NCI-H1694 treated with DMSO at 0.1 percent for 48 hours (cell line): ENCODE measurements at regions not wholly inside any gene's neighbourhood (a gene's known extent, or its start where the extent isn't known, plus 50 kb on each side); places are given as distances from the start of the nearest gene placed in this dataset.
A peak's percentile ranks its signal among the peaks of the same experiment; 100 is the strongest.

Experiments
- DNase-seq: peaks from one replicate; lab custom pipeline; 2025; lab: John Stamatoyannopoulos, UW

DNA sequence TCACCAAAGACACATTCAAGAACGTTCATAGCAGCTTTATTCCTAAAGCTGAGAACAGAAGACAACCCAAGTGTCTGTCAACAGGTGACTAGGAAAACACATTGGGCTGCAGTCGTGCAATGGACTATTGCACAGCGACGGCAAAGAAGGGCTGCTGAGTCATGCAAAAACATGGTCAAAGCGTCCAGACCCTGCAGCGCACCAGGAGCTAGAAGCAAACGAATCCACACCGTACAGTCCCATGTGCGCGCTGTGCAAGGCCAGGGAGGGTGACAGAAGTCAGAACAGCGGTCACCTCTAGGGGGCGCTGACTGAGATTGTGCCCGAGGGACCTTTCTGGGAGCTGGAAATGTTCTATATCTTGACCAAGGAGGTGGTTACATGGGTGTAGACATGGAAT, 266.4 kb downstream of the MAF start:
- DNase-seq: no peak

DNA sequence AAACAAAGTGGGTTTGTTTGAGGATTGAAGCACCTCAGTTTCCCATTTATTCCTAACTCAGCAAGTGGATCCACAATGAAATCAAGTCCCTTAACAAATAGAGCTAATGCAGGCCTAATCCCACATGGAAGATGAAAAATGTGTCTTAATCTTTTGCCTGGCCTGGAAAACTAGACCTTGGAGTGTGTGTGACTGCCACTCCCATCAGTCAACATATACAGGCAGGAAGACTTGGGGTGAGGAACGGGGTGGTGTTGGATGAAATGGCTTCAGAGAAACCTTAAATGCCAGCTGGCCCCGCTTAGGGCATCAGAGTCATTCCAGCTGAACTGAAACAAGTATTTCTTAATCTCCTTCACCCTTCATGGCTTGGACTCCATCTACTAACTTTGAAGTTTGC, 269.5 kb downstream of the MAF start:
- no peak for DNase-seq

DNA sequence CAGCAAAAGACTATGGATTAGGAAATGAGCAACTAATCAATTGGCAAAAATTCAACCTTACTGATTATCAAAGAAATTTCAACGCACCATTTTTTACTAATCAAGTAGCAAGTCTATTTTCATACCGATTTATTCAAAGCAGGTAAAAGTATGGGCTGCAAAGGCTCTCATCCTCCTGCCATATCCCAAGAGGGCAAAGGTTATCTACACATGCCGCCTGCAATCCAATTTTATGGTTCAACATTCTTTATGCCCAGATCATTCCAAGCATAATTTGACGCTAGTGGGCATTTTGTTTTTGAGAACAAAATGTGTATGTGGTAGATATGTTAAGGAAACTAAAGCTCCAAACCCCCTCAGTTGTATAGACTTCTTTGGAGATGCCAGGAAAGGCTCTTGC, 270.6 kb downstream of the MAF start:
- no peak for DNase-seq

DNA sequence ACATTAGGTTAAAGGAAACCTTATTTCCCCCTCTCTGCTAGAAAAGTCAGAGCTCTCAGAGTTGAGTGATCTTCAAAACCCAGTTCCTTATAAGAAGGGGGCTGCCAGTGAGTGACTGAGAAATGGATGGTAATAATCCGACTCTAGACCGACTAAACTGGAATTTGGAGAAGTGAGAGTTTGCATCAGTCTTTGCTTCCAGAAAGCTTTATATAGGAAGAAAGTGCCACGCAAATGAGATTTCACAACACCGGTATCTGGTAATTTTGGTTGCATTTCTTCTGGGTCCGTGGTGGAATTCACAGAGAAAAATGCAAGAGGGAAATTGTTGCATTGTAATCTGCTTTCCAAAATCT, 271.4 kb downstream of the MAF start:
- no peak for DNase-seq

DNA sequence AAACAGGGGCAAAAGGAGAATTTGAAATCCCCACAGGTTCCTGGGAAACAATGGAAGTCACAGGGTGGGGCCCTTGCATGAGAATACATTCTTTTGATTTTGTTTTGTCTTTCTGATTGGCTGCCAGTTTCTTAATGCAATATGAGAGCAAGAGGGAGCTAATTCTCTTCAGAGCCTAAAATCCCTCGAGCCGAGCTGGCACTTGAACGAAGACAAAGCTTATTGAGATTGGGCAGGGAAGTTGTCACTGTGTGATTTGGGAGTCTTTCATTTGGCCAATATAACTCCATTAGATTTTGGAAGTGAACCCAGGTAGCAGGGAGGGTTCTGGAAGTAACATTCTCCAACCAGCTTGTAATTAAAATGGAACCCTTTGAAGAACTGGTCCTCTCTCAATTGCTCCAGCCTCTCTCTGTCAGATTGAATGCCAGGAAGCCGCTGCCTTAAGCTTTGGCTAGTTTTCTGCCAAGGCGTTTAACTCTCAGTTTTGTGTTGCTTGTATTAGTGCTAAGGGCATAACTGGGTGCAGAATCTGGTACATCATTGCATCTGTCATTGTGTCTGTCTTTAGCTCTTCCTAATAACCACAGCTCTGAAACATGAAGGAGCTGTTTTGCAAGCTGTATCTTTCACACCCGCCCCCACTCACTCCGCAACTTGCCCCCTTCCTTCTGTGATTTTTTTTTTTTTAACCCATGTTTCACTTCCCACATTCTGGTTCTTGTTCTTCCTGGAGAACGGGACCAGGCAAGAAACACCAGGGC, 272.0 kb downstream of the MAF start:
- DNase-seq: no peak

DNA sequence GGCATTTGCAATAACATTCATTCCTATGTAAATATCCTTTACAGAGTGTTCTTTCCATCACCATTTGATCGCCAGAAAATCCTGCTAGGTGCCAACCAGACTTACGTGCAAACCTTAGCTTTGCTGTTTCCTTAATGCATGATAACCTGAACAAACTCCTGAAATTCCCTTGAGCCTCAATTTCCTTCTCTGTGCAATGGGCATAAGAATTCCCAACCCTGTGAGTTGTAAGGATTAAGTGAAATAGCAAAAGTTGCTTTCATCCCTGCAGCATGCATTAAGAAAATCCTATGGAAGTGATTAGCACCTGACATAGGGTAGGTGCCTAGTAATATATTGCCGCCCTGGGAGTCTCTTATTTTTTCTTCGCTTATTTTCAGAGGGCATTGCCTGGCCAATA, 272.7 kb downstream of the MAF start:
- DNase-seq: no peak

DNA sequence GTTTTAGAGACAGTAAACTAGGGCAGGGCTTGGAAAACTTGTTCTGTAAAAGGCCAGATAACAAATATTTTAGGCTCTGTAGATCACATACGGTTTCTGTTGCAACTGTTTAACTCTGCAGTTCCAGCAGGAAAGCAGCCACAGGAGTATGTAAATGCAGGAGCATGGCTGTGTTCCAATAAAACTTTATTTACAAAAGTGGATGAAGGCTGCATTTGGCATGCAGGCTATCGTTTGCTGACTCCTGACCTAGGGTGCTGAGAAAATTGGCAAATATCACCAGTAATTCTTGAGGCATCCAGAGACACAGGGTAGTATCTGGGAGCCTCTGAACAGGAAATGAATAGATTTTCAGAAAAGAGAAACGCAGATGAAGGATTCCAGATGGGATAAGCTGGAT, 274.0 kb downstream of the MAF start:
- DNase-seq: no peak

DNA sequence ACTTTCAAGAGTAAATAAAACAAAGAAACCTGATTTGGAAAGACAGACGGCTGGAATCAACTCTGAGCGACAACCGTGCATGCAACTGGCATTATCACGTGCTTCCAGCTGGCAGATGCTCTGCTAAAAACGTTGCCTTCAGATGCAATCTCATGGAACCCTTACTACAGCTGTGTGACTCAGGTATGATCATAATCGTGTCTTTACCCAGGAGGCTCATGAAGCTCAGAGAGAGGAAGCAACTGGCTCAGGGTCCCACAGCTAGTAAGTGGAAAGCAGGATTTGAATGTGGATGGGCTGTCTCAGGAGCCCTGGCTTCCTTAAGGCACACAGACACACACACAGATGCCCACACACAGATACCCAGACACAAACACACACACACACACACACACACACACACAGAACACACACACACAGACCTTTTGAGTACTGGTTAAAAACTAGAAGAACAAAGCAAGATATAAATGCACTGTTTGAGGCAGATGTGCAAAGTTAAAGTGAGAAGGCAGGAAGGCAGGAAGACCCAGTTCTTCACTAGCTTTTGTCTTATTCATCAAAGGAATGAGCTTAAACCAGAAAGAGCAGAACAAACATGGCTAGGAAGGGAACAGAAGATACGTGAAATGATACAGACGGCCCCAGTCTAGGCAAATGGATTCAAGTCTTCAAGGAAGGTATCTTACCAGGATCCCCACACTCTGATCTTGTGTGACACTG, 275.2 kb downstream of the MAF start:
- DNase-seq: no peak

DNA sequence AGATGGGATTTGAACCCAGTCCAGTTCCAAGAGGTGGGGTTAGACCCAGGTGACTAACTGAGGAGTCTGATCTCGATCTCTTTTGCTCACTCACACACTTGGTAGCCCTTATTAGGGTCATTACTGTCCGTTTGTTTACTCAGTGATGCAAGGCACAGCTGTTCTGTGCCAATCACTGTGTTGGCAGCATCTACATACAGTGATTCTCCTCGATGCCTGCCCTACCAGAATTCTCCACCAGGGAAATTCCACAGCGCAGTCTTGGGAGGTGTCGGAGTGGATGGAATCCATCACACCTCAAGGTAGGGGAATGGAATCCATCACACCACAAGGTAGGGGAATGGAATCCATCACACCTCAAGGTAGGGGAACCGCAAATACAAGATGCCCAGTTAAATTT, 279.6 kb downstream of the MAF start:
- DNase-seq: no peak

DNA sequence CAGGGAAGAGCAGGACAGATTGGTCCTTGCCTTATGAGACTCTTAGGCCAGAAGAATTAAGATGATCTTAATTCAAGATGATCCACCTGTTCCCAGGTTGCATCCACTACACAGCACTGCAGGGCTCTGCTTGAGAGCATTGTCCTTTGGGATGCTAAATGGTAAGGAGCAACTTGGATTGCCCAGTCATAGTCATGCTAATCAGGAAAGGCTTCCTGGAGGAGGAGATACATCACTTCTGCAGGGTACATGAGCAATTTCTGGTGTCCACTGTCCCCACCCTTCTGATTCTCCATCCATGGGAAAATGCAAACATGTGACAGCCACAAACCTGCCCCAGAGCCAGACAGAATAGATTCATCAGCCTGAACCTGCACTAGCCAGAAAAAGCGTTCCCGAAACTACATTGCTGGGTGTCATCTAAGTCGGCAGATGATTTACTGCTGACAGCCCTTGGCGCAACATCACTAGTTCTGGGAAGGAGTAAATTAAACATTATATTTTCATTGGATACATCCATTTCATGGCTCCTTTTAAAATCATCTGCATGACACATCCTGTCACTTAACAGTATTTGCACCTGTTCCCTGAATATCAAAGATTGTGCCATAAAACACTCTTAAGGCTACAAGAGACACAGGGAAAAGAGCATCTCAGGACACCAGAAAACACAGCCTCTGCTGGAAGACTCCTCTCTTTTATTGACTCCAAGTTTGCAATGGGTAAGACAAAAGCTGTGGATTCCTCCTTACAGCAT, 282.2 kb downstream of the MAF start:
- DNase-seq: no peak

DNA sequence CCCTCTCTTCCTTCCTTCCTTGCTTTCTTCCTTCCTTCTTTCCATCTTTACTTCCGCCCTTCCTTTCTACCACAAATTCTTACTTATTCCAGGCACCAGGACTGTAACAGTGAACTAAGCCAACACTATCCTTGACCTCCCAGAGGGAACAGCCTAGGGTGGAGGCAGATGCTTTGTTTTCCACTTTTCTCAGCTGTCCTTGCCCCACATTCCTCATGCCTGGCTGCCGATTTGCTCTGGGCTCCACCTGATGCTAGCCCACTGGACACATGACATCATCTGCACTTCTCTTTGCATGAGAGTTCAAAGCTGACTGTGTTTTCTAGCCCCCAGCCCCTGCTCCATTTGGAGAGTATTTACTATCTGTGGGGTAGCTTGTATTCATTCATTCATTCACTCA, 283.0 kb downstream of the MAF start:
- no peak for DNase-seq

DNA sequence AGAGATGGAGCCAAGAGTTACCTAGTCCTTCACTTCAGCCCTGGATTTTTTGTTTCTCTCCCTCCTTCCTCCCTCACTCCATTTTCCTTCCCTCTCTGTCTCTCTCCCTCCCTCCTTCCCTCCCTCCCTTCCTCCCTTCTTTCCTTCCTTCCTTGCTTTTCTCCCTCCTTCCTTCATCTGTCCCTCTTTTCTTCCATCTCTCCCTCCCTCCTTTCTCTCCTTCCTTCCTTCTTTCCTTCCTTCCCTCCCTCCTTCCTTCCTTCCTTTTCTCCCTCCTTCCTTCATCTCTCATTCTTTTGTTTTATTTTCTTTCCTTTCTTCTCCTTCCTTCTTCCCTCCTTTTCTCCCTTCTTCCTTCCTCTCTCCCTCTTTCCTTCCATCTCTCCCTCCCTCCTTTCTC, 283.5 kb downstream of the MAF start:
- DNase-seq: no peak

DNA sequence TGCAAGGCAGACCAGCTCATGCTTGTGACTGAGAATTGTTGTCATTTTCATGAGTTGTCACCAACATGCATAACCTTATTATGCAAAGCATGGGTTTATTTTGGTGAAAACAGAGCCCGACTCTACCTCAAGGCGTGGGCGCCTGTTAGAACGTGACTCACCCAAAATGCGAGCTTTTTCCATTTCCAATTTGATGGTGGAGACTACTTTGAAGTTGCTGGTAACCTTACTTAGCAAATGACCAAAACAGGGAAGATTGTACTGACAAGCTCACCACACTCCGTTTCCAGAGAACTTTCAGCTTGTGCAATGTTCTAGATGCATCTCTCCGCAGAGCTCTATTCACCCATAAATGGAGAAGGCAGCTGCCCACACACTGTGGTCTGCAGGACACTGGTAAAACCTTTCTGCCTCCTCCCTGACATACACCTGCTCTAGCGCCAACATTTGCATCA, 284.5 kb downstream of the MAF start:
- DNase-seq: no peak

DNA sequence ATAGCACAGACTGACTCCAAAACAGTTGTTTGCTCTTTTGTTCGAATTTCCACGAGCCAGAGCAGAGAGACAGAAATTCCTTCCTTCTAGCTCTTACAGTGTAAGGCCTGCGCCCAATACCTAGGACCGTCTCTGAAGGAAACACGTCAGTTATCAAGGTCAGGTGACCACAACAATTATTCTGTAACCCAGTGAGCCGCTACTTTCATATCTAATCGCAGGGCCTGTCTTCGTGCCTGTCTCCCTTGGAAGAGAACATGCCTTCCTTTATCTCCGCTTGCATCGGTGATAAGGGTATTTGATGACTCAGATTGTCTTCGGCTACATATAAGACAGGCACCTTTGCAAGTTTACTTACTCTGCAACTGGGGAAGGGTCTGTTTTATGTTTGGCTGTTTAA, 288.0 kb downstream of the MAF start:
- no peak for DNase-seq

DNA sequence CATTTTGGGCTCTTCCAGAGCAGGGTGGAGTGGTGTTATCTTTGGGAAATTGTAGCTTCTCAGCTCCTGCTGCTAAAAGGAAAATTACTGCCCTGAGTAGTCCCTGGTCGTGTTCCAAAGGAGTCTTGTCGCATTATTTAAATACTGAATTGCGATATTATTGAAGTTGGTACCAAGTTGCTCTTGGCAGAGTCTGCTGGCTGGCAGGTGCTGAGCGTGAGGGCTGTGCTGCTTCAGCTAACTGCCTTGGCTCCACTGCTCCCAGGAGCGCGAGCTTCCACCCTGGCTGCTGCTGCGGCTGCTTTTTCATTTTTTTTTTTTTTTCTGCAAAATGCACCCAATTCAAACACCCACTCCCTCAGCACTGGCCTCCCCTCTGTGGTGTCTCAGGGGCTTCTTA, 289.8 kb downstream of the MAF start:
- no peak for DNase-seq

DNA sequence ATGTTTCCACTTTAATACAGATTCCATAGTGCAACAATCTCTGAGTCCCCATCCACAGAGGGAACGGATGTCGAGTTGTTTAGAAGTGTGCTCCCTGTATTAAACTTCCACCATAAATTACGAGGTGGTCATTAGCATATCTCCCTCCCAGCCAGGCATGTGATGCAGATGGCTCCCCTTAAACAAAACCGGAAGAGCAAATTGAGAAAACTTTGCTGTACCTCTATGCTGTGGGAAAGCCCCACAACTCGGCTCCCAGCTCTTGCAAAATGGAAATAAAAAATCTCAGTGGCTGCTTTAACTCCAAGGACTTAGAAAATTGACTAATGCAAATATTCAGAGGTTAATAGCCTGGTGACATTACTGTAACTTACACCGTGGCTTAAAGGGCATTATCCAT, 290.9 kb downstream of the MAF start:
- no peak for DNase-seq

DNA sequence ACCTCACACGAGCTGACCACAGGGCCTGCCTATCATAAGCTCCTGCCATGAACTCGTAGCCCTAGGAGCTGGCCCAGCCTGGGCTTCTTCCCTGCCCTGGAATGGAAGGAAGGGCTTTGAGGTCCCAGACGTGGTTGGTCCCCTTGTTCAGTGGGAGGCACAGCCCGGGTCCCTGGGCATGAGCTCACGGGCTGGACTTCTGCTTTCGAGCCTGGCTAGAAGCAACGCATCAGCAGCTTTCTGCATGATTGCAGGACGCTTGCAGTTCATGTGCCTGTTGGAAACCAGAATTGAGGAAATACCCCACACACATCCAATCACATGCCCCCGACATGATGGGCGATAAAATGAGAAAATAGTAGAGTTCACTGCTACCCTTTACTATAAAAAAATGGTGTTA, 293.3 kb downstream of the MAF start:
- no peak for DNase-seq

DNA sequence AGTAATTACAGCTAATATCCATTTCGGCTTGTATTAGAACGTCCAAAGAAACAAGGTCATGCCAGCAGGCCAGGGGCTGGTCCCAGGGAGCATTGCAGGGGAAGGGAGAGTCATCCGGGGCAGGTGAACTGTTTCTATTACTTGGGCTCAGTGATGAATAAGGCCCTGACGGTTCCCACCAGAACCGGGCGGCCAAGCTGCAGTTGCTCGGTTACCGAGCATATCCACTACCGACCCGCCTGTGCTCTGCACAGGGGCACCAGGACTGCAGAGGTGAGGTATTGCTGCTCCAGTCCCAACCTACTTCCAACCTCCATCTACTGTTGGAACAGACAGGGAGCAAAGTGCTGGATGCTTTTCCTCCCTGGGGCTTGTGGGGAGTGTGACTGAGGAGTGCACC, 295.5 kb downstream of the MAF start:
- DNase-seq: no peak

DNA sequence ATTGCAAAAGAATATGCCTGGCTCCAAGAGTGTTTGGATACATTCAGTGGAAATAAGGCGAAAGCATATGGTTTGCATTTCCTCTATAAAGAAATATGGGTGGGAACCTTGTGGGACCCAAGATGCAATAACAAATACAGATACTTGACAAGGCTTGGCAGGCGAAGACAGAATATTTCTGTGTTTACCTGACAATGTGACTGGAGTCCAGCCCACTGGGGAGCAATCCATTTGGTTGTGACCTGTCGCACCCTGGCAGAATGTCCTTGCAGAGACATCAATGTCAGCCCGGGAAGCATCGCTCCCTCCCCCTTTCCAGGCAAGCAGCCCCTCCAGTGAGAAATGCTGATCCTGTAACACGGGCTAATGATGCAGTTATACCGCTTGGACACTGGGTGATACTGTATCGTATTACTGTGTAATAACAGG, 296.6 kb downstream of the MAF start:
- no peak for DNase-seq

DNA sequence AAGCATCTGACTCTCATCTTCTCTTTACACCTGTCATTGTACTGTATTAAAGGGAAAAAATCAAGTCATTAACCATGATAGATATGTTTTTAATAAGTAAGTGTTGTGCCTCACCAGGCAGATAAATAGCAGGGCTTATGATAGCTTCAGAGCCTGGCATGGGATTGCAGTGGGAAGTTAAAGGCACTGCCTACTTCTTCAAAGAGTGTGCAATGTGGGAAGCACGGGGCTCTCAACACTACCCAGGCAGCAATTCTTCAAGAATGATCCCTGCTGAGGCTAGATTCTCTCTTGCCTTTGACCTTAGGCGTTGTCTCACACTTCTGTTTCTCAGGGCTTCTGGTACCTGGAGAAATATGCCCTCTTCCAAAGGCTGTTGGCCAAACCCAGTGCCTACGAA, 297.3 kb downstream of the MAF start:
- no peak for DNase-seq

DNA sequence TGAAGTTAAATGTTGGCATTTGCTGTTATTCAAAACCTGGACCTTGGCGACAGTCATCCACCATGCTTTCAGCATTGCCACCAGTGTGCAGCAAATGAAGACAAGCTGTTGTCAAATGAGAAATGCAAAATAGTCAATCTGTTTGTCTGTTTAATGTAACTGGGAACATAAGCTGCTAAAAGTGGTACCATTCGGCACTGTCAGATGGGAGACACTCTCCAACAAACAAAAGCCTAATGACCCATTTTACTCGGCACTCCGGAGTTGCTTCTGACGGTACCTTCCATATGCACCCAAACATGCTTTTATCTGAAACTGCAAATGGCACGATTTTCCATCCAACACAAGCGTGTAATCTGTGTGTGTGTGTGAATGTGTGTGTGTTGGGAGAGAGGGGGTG, 297.8 kb downstream of the MAF start:
- DNase-seq: peak; percentile 1

DNA sequence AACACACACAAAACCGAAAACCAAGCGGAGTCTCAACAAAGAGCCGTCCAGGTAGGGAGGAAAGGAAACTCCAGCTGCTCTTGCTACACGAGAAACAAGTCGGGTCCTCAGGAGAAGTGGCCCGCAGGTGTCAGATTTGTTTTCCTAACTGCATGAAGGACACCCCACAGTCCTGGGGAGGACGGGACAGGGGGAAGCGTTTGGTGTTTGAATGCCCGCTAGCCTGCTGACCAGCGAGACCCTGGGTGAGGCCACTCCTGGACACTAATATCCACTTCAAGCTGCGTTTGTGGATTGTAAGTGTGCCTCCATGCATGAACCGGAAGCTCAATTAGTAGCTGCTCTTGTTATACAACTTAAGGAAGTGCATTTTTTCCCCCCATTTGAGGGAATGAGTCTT, 299.5 kb downstream of the MAF start:
- no peak for DNase-seq
